Muscle of leg (tissue), 3 donors: ENCODE measurements at regions not wholly inside any gene's neighbourhood (a gene's known extent, or its start where the extent isn't known, plus 50 kb on each side); places are given as distances from the start of the nearest gene placed in this dataset.
A peak's percentile ranks its signal among the peaks of the same experiment; 100 is the strongest.

Experiments
- DNase-seq: peaks from one replicate; pipeline ENCODE4 v3.0.0; 2013
- H3K27ac ChIP-seq: one replicate; pipeline ENCODE4 v1.5.1; 2013; ENCODE audit warnings: mild to moderate bottlenecking, low read length, control low read depth
- H3K27me3 ChIP-seq: one replicate; pipeline ENCODE4 v1.6.1; 2013; ENCODE audit warnings: low read length; ENCODE audit not compliant: control insufficient read depth, insufficient read depth
- H3K36me3 ChIP-seq: one replicate; pipeline ENCODE4 v1.6.1; 2013; ENCODE audit warnings: low read length; ENCODE audit not compliant: control insufficient read depth, insufficient read depth
- H3K4me1 ChIP-seq: one replicate; pipeline ENCODE4 v1.6.1; 2013; ENCODE audit warnings: low read length; ENCODE audit not compliant: control insufficient read depth, insufficient read depth
- H3K4me3 ChIP-seq: one replicate; pipeline ENCODE4 v1.5.1; 2013; ENCODE audit warnings: low read length, control low read depth
- H3K9me3 ChIP-seq: replicated peaks from 2 replicates; pipeline ENCODE4 v1.6.1; 2013; ENCODE audit warnings: low read depth, low read length; ENCODE audit not compliant: control insufficient read depth
- WGBS: methylation state at CpG from one replicate; pipeline ENCODE4 v1.1.5; 2013; ENCODE audit warnings: missing lambda C conversion rate; ENCODE audit not compliant: insufficient coverage; 5-methylcytosine and 5-hydroxymethylcytosine counted together

DNA sequence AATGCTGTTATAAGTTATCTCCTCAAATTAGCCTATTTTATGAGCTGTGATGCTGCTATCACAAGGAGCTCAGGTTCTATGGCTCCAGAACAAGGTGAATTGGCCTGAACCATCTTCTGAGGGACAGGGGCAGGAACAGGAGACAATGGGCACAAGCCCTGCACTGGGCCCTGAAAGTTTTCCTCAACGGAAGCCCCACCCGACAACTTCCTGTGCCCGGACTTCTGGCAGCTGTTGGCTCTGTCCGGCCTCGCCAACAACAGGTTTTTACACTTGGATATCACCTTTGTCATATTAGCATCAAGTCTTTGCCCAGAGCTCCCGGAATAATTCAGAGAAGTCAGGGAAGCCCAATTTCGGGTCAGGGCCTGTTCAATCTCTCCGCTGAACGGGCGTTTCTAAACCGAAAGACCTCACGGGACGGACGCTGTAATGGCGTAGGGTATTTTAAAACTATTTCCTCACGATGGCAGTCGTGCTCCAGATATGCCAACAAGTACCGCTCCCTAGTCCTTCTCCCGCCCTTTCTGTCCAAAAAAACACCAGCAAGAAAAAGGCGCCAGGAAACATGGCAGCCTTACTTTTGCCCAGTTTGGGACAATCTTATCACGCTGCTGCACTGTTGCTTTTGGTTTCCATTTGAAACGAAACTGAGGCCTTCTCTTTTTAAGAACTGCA, 201.0 kb upstream of the STK26 start:
- Histone ChIP-seq H3K27me3 (peaks cover 4% of the 10 kb centered on the region), H3K4me1 (no peaks in the 10 kb centered on the region), H3K4me3 (peak overlapping the region; percentile 50), H3K36me3 (no peaks in the 10 kb centered on the region), H3K9me3 (no peaks in the 10 kb centered on the region), H3K27ac (peak overlapping the region; percentile 76)
- 53% methylated on average over 14 of the region's 22 CpGs for WGBS
- peak; percentile 94 for DNase-seq

DNA sequence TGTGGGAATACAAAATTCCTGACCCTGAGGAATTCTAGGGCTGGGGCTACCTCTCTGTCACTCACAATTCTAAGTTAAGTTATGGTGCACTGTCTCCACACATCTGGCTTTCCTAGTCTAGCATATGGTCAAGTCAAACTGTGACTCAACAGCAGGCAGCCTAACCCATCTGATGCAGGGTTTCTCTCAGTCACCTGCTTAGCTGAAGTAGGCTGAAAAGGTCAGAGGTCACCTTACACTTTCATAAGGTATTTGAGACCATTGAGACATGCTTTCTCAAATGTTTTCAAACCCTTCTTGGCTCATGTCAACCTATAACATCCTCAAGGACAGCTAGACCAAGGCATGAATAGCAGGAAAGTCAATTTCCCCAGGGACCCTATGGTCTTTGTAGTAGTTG, 196.5 kb upstream of the STK26 start:
- H3K4me1 ChIP-seq = peaks cover 5% of the 10 kb centered on the region
- H3K9me3 ChIP-seq = no peaks in the 10 kb centered on the region
- H3K36me3 ChIP-seq = no peaks in the 10 kb centered on the region
- no peak overlapping the region for H3K4me3 ChIP-seq
- no peak for DNase-seq
- H3K27ac ChIP-seq = no peak overlapping the region
- peaks cover 13% of the 10 kb centered on the region for H3K27me3 ChIP-seq

DNA sequence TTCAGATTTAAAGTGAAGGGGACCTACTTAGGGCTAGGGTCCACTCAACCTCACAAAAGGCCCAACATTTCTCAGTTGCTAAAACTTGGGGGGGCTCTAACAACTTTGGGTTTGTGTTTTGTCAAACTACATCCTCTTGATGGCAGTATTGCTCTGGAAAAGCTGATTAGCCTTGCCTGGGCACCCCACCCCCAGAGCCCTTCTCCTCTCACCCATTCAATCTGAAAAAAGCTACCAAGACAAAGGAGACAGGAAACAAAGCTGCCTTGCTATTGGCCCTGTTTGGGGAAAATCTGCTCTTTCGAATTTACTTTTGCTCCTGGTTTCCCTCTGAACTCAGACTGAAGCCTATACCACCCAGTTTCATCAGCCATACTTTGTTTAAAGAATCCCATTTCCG, 195.2 kb upstream of the STK26 start:
- H3K27ac ChIP-seq = no peak overlapping the region
- 20% methylated on average over 1 of the region's 2 CpGs for WGBS
- no peak overlapping the region for H3K4me3 ChIP-seq
- DNase-seq = peak; percentile 26
- no peaks in the 10 kb centered on the region for H3K36me3 ChIP-seq
- peaks cover 13% of the 10 kb centered on the region for H3K27me3 ChIP-seq
- peaks cover 5% of the 10 kb centered on the region for H3K4me1 ChIP-seq
- no peaks in the 10 kb centered on the region for H3K9me3 ChIP-seq

DNA sequence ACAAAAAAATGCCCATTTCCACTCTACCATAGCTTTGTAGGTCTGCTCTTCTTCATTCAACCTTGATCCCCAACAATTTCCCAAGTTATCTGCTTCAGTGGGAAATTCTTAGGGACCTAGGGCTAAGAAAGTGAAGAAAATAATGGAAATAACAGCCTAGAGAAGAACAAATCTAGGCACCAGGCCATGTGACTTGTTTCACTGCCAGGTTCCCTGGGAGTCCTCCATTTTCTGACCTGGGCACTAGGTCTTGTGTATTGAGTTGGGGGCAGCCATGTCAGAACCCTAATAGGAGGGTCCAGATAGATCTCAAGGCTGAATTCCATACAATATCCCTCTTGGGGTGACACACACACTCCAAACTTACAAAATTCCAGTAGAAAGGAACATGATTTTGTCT, 194.6 kb upstream of the STK26 start:
- H3K4me3 ChIP-seq = no peak overlapping the region
- no peaks in the 10 kb centered on the region for H3K36me3 ChIP-seq
- H3K4me1 ChIP-seq = peaks cover 5% of the 10 kb centered on the region
- H3K27me3 ChIP-seq = peaks cover 13% of the 10 kb centered on the region
- no peak for DNase-seq
- H3K27ac ChIP-seq = no peak overlapping the region
- no peaks in the 10 kb centered on the region for H3K9me3 ChIP-seq

DNA sequence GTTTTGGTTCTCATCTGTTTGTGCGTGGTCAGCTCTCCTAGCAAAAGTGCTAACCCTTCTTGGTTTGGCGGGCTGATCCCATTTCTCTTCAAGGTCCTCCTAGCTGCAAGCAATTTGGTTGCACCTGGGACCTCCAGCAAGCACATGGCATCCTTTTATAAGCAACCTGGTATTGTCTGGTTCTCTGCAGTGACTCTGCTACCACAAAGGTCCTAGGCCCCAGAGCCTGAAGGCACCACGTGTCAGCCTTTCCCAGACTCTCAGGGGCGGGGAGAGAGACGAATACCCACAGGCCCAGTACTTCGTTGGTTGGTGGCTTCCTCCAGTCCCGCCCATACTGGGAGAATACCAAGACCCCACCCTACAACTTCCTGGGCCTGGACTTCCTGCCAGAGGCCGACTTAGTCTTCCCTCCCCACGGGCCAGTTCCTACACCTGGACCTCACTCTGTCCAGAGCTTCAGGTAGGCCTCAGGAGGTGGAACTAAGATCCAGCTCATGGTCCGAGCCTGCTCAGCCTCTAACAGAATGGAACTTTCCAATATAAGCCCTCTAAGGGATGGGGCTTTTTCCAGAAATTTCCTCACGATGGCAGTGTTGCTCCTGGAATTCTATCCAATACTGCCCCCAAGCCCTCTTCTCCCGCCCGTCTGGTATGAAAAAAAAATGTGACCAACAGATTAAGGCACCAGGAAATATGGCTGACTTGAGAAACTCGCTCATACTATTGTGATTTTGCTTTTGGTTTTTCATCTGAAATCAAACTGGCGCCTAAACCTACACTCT, 192.5 kb upstream of the STK26 start:
- Histone ChIP-seq H3K9me3 (no peaks in the 10 kb centered on the region), H3K27ac (peak overlapping the region; percentile 80), H3K4me3 (peak overlapping the region; percentile 37), H3K4me1 (peaks cover 5% of the 10 kb centered on the region), H3K36me3 (no peaks in the 10 kb centered on the region), H3K27me3 (peaks cover 20% of the 10 kb centered on the region)
- WGBS = 31% methylated on average over 5 of the region's 15 CpGs
- peak; percentile 94 for DNase-seq

DNA sequence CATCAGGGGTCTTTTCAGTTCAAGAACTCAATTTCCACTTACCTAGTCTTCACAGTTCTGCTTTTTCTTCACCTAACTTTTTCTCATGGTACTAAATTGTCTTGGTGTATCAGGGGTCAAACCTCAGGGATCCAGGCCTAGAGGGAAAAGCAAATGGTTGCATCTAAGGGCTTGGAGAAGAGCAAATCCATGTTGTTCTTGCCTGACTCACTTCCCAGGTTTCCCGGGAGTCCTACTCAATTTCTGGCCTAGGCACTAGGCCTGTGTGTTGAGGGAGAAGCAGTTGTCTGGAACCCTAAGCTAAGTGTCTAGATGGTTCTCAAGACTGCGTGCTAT, 191.9 kb upstream of the STK26 start:
- no peaks in the 10 kb centered on the region for H3K36me3 ChIP-seq
- WGBS = 20% methylated on average over 1 of the region's 2 CpGs
- peaks cover 5% of the 10 kb centered on the region for H3K4me1 ChIP-seq
- peaks cover 21% of the 10 kb centered on the region for H3K27me3 ChIP-seq
- no peak for DNase-seq
- no peaks in the 10 kb centered on the region for H3K9me3 ChIP-seq
- H3K27ac ChIP-seq = peak overlapping the region; percentile 80
- no peak overlapping the region for H3K4me3 ChIP-seq

DNA sequence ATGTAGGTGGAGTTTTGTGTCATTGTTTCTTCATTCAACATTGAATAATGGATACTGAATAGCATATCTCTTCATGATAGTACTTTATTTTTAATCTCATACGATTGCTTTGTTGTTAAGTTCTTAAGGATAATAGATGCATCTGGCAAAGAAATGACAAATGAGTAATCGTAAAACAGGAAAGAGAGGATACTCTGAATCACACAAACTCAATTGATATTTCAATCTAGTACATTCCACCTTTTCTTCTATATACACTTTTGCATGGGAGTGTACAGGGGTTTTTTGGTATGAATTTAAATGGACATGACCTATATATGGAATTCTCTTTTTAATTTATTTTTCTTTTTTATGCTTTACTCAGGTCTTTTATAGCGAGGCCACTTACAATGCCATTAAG, 186.9 kb upstream of the STK26 start:
- H3K27me3 ChIP-seq = peaks cover 15% of the 10 kb centered on the region
- no peak overlapping the region for H3K27ac ChIP-seq
- H3K4me1 ChIP-seq = no peaks in the 10 kb centered on the region
- no peak for DNase-seq
- no peaks in the 10 kb centered on the region for H3K9me3 ChIP-seq
- no CpG with 5 or more reads among the region's 3 CpGs for WGBS
- no peak overlapping the region for H3K4me3 ChIP-seq
- H3K36me3 ChIP-seq = no peaks in the 10 kb centered on the region

DNA sequence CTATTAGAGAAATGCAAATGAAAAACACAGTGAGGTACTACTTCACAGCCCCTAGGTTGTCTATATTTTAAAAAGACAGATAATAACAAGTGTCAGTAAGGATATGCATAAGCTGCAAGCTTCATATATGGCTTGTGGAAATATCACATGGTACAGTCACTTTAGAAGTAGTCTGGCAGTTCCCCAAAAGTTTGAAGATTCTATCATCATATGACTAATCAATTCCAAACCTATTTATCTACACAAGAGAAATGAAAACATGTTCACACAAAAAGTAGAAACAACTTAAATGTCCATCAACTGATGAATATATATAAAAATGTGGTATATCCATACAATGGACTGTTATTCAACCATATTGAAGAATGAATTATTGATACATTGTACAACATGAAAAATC, 185.8 kb upstream of the STK26 start:
- H3K36me3 ChIP-seq = no peaks in the 10 kb centered on the region
- no peak overlapping the region for H3K4me3 ChIP-seq
- H3K27me3 ChIP-seq = peaks cover 24% of the 10 kb centered on the region
- no peaks in the 10 kb centered on the region for H3K4me1 ChIP-seq
- DNase-seq = no peak
- H3K9me3 ChIP-seq = no peaks in the 10 kb centered on the region
- no peak overlapping the region for H3K27ac ChIP-seq

DNA sequence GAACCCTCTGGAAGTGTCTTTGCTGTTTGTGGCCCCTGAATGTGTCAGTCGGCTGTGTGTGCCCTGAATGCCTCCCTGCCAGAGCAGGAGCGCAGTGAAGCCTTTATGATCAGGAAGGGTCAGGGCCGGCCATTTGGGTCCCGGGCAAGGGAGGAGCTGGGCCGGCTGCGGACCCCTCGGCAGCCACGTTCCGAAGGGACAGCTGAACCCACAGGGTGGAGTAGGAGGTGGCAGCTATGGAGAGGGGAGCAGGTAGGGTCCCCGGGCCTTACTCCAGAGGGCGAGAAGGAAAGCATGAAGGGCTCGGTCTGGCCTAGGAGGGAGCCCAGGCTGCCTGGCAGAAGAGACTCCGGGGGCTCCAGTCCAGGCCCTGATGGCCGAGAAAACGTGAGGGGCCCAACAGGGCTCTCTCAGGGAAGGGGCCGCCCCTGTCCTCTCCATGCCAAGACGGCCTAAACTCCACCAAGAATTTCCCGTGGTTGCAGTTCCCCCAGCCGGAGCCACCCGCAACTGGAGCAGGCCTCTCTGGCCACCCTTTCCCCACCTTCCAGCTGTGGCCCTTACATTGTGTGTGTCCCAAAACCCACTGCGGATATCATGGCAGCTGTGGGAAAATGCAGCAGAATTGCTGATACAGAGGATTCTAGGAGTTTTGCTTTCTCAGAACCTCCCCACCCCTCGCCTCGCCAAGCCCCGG, 182.2 kb upstream of the STK26 start:
- H3K36me3 ChIP-seq = no peaks in the 10 kb centered on the region
- no peaks in the 10 kb centered on the region for H3K9me3 ChIP-seq
- no peak overlapping the region for H3K4me3 ChIP-seq
- H3K27ac ChIP-seq = no peak overlapping the region
- no peak for DNase-seq
- H3K4me1 ChIP-seq = no peaks in the 10 kb centered on the region
- 59% methylated on average over 21 of the region's 24 CpGs for WGBS
- peaks cover 27% of the 10 kb centered on the region for H3K27me3 ChIP-seq

DNA sequence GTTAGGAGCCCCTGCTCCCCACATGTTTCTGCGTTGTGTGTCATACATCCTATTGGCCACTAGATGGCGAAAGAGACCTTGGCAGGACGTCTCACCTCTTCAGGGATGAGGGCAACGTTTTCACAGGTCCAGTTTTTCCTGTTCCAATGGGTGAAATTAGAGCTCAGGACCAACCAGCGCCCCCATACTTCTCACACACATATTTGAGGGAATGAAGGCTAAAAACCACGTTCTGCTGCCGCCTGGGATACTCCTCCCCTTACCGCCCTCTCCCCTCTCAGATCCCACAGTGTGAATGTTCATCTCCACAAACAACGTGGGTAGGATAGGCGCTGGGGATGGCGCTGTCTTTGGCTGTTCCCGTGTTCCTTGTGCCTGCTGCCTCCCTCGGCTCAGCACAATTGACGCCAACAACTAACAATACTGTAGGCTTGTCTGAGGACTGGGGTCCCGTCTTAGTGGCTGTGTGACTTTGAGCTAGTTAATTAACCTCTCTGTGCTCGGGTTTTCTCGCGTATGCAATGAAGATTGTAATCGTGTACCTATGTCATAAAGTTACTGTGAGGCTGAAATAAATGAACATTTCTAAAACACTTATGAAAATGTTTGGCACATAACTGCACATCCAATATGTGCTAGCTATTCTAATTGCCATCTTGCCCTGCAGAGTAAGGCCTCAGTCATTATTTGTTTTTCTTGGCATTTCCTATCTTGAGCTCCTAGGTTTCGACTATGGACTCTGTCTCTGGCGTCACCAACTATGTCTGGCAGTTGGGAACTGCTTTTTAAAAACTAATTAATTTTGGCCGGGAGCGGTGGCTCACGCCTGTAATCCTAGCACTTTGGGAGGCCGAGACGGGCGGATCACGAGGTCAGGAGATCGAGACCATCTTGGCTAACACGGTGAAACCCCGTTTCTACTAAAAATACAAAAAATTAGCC, 181.3 kb upstream of the STK26 start:
- Histone ChIP-seq H3K9me3 (no peaks in the 10 kb centered on the region), H3K4me1 (no peaks in the 10 kb centered on the region), H3K27ac (no peak overlapping the region), H3K27me3 (peaks cover 27% of the 10 kb centered on the region), H3K4me3 (no peak overlapping the region), H3K36me3 (no peaks in the 10 kb centered on the region)
- WGBS = 67% methylated on average over 6 of the region's 31 CpGs
- peak; percentile 58 for DNase-seq
